Fibroblast of pulmonary artery (primary cell): ENCODE measurements at regions not wholly inside any gene's neighbourhood (a gene's known extent, or its start where the extent isn't known, plus 50 kb on each side); places are given as distances from the start of the nearest gene placed in this dataset.

Experiments
- DNase-seq: peaks from one replicate; pipeline ENCODE4 v3.0.0-alpha.2; 2010; ENCODE audit warnings: low read depth
- H3K4me3 ChIP-seq: replicated peaks from 2 replicates; pipeline ENCODE4 v1.5.1; 2011; ENCODE audit warnings: low read depth, mild to moderate bottlenecking, control low read depth, low read length, moderate library complexity
- CTCF ChIP-seq: IDR thresholded peaks from 2 replicates; pipeline ENCODE4 v1.5.1; 2011; ENCODE audit warnings: mild to moderate bottlenecking, control low read depth, low read length, inconsistent platforms; ENCODE audit errors: missing control alignments

GRCh38 chr1:56324504-56324903 is 254.9 kb downstream of the PLPP3 start:
- H3K4me3 ChIP-seq, result no peak overlapping the region
- no peak for DNase-seq
- no peak for TF ChIP-seq CTCF

DNA sequence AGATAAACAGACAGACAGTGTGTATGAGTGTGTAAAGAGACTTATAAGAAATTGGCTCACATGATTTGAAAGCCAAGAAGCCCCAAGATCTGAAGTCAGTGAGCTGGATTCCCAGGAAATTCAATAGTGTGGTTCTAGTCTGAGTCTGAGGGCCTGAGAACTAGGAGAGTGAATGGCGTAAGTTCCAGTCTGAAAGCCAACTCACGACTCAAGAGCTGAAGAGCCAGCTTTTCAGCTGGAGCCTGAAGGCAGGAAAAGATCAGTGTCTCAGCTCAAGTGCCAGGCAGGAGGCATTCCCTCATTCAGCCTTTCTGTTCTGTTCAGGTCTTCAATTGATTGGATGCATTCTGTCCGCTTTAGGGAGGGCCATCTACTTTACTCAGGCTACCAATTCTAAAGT is 257.2 kb downstream of the PLPP3 start:
- DNase-seq, result no peak
- TF ChIP-seq CTCF, result no peak
- H3K4me3 ChIP-seq, result no peak overlapping the region

GRCh38 chr1:56321150-56321490 is 258.2 kb downstream of the PLPP3 start:
- TF ChIP-seq CTCF, result no peak
- H3K4me3 ChIP-seq, result no peak overlapping the region
- no peak for DNase-seq

DNA sequence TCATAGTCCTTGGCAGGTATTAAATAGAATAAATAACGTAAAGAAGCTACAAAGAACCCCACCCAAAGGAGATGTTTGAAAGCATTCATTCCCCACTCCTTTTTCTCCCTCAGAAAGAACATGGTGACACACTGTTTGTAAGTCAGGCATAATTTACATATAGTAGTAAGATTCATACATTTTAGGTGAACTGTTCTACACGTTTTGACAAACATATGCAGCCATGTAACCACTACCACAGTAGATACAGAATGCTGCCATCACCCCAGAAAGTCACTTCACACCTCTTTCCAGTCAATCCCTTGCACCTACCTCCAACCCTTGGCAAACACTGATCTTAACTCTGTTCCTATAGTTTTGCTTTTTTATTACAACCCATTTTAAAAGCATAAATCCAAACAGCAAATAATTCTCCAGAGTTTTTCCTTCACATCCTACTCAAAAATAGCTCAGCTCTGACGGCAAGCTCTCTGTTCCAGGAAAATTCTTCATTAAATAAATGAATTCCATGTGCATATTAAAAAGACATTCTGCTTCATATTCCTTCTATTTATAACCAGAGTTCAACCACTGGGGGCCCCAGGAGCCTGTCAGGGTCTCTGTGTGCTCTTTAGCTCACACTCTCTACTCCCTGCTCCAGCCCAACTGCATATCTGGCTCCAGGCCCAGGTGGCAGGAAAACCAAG is 258.8 kb downstream of the PLPP3 start:
- DNase-seq, result no peak
- H3K4me3 ChIP-seq, result no peak overlapping the region
- no peak for TF ChIP-seq CTCF

GRCh38 chr1:56317722-56318121 is 261.6 kb downstream of the PLPP3 start:
- H3K4me3 ChIP-seq, result no peak overlapping the region
- DNase-seq, result no peak
- no peak for TF ChIP-seq CTCF

- DNase-seq, result no peak
- no peak overlapping the region for H3K4me3 ChIP-seq
- no peak for TF ChIP-seq CTCF
Observed at GRCh38 chr1:56315293-56315942, 263.9 kb downstream of the PLPP3 start.

DNA sequence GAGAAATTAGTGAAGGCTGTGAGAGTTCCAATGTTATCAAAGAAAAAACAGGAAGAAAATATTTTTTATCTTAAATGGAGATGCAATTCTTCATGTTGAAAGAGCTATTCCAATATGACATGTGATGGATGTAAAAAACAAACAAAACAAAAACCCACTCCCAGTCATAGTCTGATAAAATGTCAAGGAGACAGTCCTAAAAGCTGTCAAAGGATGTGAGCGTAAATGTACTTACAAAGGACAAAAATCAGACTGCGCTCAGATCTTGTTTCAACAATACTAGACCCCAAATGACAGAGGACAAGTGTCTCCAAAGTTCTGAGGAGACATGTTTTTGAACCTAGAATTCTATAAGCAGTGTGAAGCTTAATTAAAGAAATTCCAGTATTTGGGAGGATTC is 265.8 kb downstream of the PLPP3 start:
- no peak overlapping the region for H3K4me3 ChIP-seq
- no peak for DNase-seq
- TF ChIP-seq CTCF, result no peak
